Gastrocnemius medialis (tissue), 4 donors: ENCODE measurements at regions not wholly inside any gene's neighbourhood (a gene's known extent, or its start where the extent isn't known, plus 50 kb on each side); places are given as distances from the start of the nearest gene placed in this dataset.

ENCODE experiments used
- POLR2A ChIP-seq, 2 donors: fragments of 450-650 bp; IDR thresholded peaks; one replicate each; pipeline ENCODE4 v1.6.1; 2017; ENCODE audit warnings: antibody characterized with exemption in 2 of 2, mild to moderate bottlenecking in 2 of 2, moderate library complexity in 2 of 2
- TF ChIP-seq, protein P1 (sequence below), 5 experiments: fragments of 450-650 bp in 3 of 5; fragments of 200-600 bp in 2 of 5; sonication (generic) in 2 of 5; IDR thresholded peaks in 4 of 5; conservative IDR thresholded peaks in 1 of 5; 1 replicate in 4 of 5; 2 replicates in 1 of 5; pipeline ENCODE4 v1.5.1; 2016 to 2019; ENCODE audit warnings: antibody characterized with exemption in 5 of 5, mild to moderate bottlenecking in 3 of 5, moderate library complexity in 3 of 5

DNA sequence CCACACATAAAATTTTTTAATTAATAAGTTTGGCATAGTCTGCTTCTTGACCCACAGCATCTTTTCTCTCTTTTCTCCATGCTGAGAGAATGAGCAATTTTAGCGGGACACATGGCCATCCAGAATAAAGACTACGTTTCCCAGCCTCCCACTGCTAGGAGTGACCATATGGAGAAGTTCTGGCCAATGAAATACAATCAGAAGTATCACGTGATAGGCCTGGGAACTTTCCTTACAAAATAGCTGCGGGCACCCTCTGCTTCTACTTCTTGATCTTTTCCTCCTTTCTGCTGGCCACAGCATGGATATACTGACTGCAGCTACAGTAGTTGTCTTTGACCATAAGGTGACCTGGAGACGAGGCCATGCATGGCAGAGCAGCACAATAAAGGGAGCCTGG lies 348.0 kb downstream of the BCOR start:
- TF ChIP-seq POLR2A (IDR thresholded peaks at IDR 0.05), result no peak
- TF ChIP-seq, protein P1, sequence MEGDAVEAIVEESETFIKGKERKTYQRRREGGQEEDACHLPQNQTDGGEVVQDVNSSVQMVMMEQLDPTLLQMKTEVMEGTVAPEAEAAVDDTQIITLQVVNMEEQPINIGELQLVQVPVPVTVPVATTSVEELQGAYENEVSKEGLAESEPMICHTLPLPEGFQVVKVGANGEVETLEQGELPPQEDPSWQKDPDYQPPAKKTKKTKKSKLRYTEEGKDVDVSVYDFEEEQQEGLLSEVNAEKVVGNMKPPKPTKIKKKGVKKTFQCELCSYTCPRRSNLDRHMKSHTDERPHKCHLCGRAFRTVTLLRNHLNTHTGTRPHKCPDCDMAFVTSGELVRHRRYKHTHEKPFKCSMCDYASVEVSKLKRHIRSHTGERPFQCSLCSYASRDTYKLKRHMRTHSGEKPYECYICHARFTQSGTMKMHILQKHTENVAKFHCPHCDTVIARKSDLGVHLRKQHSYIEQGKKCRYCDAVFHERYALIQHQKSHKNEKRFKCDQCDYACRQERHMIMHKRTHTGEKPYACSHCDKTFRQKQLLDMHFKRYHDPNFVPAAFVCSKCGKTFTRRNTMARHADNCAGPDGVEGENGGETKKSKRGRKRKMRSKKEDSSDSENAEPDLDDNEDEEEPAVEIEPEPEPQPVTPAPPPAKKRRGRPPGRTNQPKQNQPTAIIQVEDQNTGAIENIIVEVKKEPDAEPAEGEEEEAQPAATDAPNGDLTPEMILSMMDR (IDR thresholded peaks at IDR 0.05 in 4 of 5, conservative IDR thresholded peaks at IDR 0.05 in 1 of 5), result no peak
